GDM1 (cell line): ENCODE measurements at regions not wholly inside any gene's neighbourhood (a gene's known extent, or its start where the extent isn't known, plus 50 kb on each side); places are given as distances from the start of the nearest gene placed in this dataset.

Experiments used
- DNase-seq: peaks from one replicate; lab custom pipeline; 2025; lab: John Stamatoyannopoulos, UW

GRCh38 chr6:79764747-79765146 lies 133.6 kb downstream of the SH3BGRL2 start:
- DNase-seq: no peak

- DNase-seq: no peak
Measured at GRCh38 chr6:79763301-79763700, 132.2 kb downstream of the SH3BGRL2 start.

- no peak for DNase-seq
Measured at GRCh38 chr6:79762370-79762769, 131.2 kb downstream of the SH3BGRL2 start.

GRCh38 chr6:79756496-79756895 lies 125.4 kb downstream of the SH3BGRL2 start:
- DNase-seq: no peak

GRCh38 chr6:79755967-79756366 lies 124.8 kb downstream of the SH3BGRL2 start:
- no peak for DNase-seq
